ENCODE measurements at regions not wholly inside any gene's neighbourhood (a gene's known extent, or its start where the extent isn't known, plus 50 kb on each side); places are given as distances from the start of the nearest gene placed in this dataset.

- TF ChIP-seq CTCF (IDR thresholded peaks at IDR 0.05) (no peak), ZFX (IDR thresholded peaks at IDR 0.05; ENCODE audit: borderline replicate concordance) (no peak)
These were observed 161.6 kb upstream of the FRMD4B start for GRCh38 chr3:69547461-69547880.

All from 22Rv1 (cell line).